ENCODE measurements at regions not wholly inside any gene's neighbourhood (a gene's known extent, or its start where the extent isn't known, plus 50 kb on each side); places are given as distances from the start of the nearest gene placed in this dataset.

- TF ChIP-seq CTCF (conservative IDR thresholded peaks at IDR 0.05) (peak; percentile 21), ZFX (IDR thresholded peaks at IDR 0.05) (no peak)
Measured at GRCh38 chr13:86447479-86447878, 648.3 kb upstream of the SLITRK6 start.
